ENCODE measurements at regions not wholly inside any gene's neighbourhood (a gene's known extent, or its start where the extent isn't known, plus 50 kb on each side); places are given as distances from the start of the nearest gene placed in this dataset.

- H3K4me3 ChIP-seq (ENCODE audit: low read depth, low read length) = no peak overlapping the region
- no peak for TF ChIP-seq CTCF (IDR thresholded peaks at IDR 0.05; ENCODE audit: insufficient read depth, low read length)
- DNase-seq (ENCODE audit: low read depth) = no peak
Observed at GRCh38 chr11:11036185-11036847, 178.5 kb upstream of the ZBED5 start.

- no peak overlapping the region for H3K4me3 ChIP-seq (ENCODE audit: low read depth, low read length)
- no peak for TF ChIP-seq CTCF (IDR thresholded peaks at IDR 0.05; ENCODE audit: insufficient read depth, low read length)
- no peak for DNase-seq (ENCODE audit: low read depth)
Observed at GRCh38 chr11:11035331-11035730, 177.5 kb upstream of the ZBED5 start.

GRCh38 chr11:11034476-11034875 lies 176.6 kb upstream of the ZBED5 start:
- no peak for DNase-seq (ENCODE audit: low read depth)
- no peak for TF ChIP-seq CTCF (IDR thresholded peaks at IDR 0.05; ENCODE audit: insufficient read depth, low read length)
- H3K4me3 ChIP-seq (ENCODE audit: low read depth, low read length) = no peak overlapping the region

GRCh38 chr11:11032066-11032465 lies 174.2 kb upstream of the ZBED5 start:
- no peak overlapping the region for H3K4me3 ChIP-seq (ENCODE audit: low read depth, low read length)
- no peak for TF ChIP-seq CTCF (IDR thresholded peaks at IDR 0.05; ENCODE audit: insufficient read depth, low read length)
- peak; percentile 37 for DNase-seq (ENCODE audit: low read depth)

GRCh38 chr11:11029027-11029426 lies 171.2 kb upstream of the ZBED5 start:
- H3K4me3 ChIP-seq (ENCODE audit: low read depth, low read length) = no peak overlapping the region
- TF ChIP-seq CTCF (IDR thresholded peaks at IDR 0.05; ENCODE audit: insufficient read depth, low read length) = no peak
- DNase-seq (ENCODE audit: low read depth) = no peak

- TF ChIP-seq CTCF (IDR thresholded peaks at IDR 0.05; ENCODE audit: insufficient read depth, low read length) = peak; percentile 81
- DNase-seq (ENCODE audit: low read depth) = peak; percentile 53
- H3K4me3 ChIP-seq (ENCODE audit: low read depth, low read length) = no peak overlapping the region
Observed at GRCh38 chr11:11028017-11028692, 170.3 kb upstream of the ZBED5 start.
